Right lobe of liver (tissue), 6 donors: ENCODE measurements at regions not wholly inside any gene's neighbourhood (a gene's known extent, or its start where the extent isn't known, plus 50 kb on each side); places are given as distances from the start of the nearest gene placed in this dataset.
A peak's percentile ranks its signal among the peaks of the same experiment; 100 is the strongest.

Experiments
- ATAC-seq, 4 donors: fragments of 200-7000 bp; cut with Tn5 transposase; one replicate each; pipeline ENCODE4 v1.9.1; 2020; ENCODE audit warnings: mild to moderate bottlenecking in 4 of 4, moderate library complexity in 4 of 4
- DNase-seq, 3 donors: peaks; one replicate each; pipeline ENCODE4 v3.0.0-alpha.2; 2020
- H3K27ac ChIP-seq, 3 donors: fragments of 200-600 bp; one replicate each; pipeline ENCODE4 v1.8.0; 2022
- H3K27me3 ChIP-seq, 2 donors: fragments of 200-600 bp; one replicate each; pipeline ENCODE4 v1.8.0; 2022
- H3K36me3 ChIP-seq, 4 donors: fragments of 200-600 bp; sonication (generic) in 1 of 4; one replicate each; pipeline versions ENCODE4 v1.5.1 to v1.8.0; 2017 to 2022; ENCODE audit warnings: control low read depth in 1 of 4
- H3K4me1 ChIP-seq, 4 donors: fragments of 200-600 bp; sonication (generic) in 1 of 4; one replicate each; pipeline versions ENCODE4 v1.5.1 to v1.8.0; 2017 to 2022; ENCODE audit warnings: control low read depth in 1 of 4
- H3K4me3 ChIP-seq, 3 donors: fragments of 200-600 bp; one replicate each; pipeline ENCODE4 v1.8.0; 2022
- H3K9me3 ChIP-seq, 4 donors: fragments of 200-600 bp; sonication (generic) in 1 of 4; one replicate each; pipeline versions ENCODE4 v1.5.1 to v1.8.0; 2017 to 2022; ENCODE audit warnings: control low read depth in 1 of 4
- CTCF ChIP-seq, 4 donors: fragments of 200-600 bp in 3 of 4; fragments of 450-650 bp in 1 of 4; IDR thresholded peaks; one replicate each; pipeline versions ENCODE4 v1.5.1 to v1.8.0; 2016 to 2022; ENCODE audit warnings: antibody characterized with exemption in 4 of 4, mild to moderate bottlenecking in 2 of 4
- POLR2A ChIP-seq: fragments of 450-650 bp; IDR thresholded peaks from one replicate; pipeline ENCODE4 v1.6.1; 2017; ENCODE audit warnings: antibody characterized with exemption, mild to moderate bottlenecking
- WGBS: methylation state at CpG from one replicate; pipeline ENCODE4 v1.1.6; 2018; ENCODE audit warnings: low coverage, low lambda C conversion rate; ENCODE audit not compliant: insufficient coverage; ENCODE audit errors: missing lambda C conversion rate; 5-methylcytosine and 5-hydroxymethylcytosine counted together
- intact Hi-C, 2 donors: fragments of 100-400 bp; cut with DNase I; formaldehyde crosslinking; loops; one replicate each; pipeline versions ENCODE4 v1.11.2 to v1.14.1; 2022
- donor health status: DM: no; HTN: yes; CAD: no.
- donor health status: DM: no; HTN: no; CAD: no.
- donor health status: DM: no; HTN: no; CAD: no.
- donor health status: DM: no; HTN: yes; CAD: no.
- donor health status: DM: no; HTN: yes; CAD: no.

- DNase-seq (no peak), ATAC-seq (no peak)
- Histone ChIP-seq H3K36me3 (no peaks in the 10 kb centered on the region), H3K27ac (no peak overlapping the region), H3K9me3 (no peaks in the 10 kb centered on the region), H3K27me3 (no peaks in the 10 kb centered on the region), H3K4me3 (no peak overlapping the region), H3K4me1 (no peaks in the 10 kb centered on the region)
- TF ChIP-seq POLR2A (no peak), CTCF (IDR thresholded peaks at IDR 0.05) (no peak)
- intact Hi-C loops: no loop called here
Observed at GRCh38 chr3:187909866-187910265, 164.6 kb upstream of the BCL6 start.

- 23% methylated on average over 3 of the region's 3 CpGs for WGBS
- intact Hi-C loops: no loop called here
Observed at GRCh38 chr3:187912007-187912406, 166.7 kb upstream of the BCL6 start.

GRCh38 chr3:187913617-187914033, 168.4 kb upstream of the BCL6 start:
- intact Hi-C loops: no loop called here

More at GRCh38 chr3:187912007-187912406, 166.7 kb upstream of the BCL6 start:
- Histone ChIP-seq H3K36me3 (no peaks in the 10 kb centered on the region), H3K27me3 (no peaks in the 10 kb centered on the region), H3K4me1 (no peaks in the 10 kb centered on the region), H3K27ac (no peak overlapping the region), H3K4me3 (no peak overlapping the region), H3K9me3 (no peaks in the 10 kb centered on the region)
- DNase-seq (no peak), ATAC-seq (peak in 3 of 4 donors; percentile 55 to 71 (median 71))
- TF ChIP-seq POLR2A (no peak), CTCF (IDR thresholded peaks at IDR 0.05) (no peak)

GRCh38 chr3:187914231-187914630, 169.0 kb upstream of the BCL6 start:
- Histone ChIP-seq H3K9me3 (no peaks in the 10 kb centered on the region), H3K36me3 (no peaks in the 10 kb centered on the region), H3K4me3 (no peak overlapping the region), H3K27ac (no peak overlapping the region), H3K27me3 (no peaks in the 10 kb centered on the region), H3K4me1 (no peaks in the 10 kb centered on the region)
- ATAC-seq: no peak
- no peak for DNase-seq
- intact Hi-C loops: no loop called here
- 86% methylated on average over 7 of the region's 7 CpGs for WGBS
- TF ChIP-seq POLR2A: no peak
- no peak for TF ChIP-seq CTCF (IDR thresholded peaks at IDR 0.05)

More at GRCh38 chr3:187913617-187914033, 168.4 kb upstream of the BCL6 start:
- Histone ChIP-seq H3K27ac (no peak overlapping the region), H3K9me3 (no peaks in the 10 kb centered on the region), H3K36me3 (no peaks in the 10 kb centered on the region), H3K27me3 (no peaks in the 10 kb centered on the region), H3K4me1 (no peaks in the 10 kb centered on the region), H3K4me3 (no peak overlapping the region)
- WGBS: 96% methylated on average over 2 of the region's 2 CpGs
- TF ChIP-seq CTCF (IDR thresholded peaks at IDR 0.05) (no peak), POLR2A (no peak)
- ATAC-seq: peak in 1 of 4 donors; percentile 55
- no peak for DNase-seq

GRCh38 chr3:187916072-187916471, 170.8 kb upstream of the BCL6 start:
- ATAC-seq: no peak
- H3K4me3 ChIP-seq: no peak overlapping the region
- DNase-seq: no peak
- 47% methylated on average over 2 of the region's 2 CpGs for WGBS
- TF ChIP-seq CTCF (IDR thresholded peaks at IDR 0.05) (no peak), POLR2A (no peak)
- no peaks in the 10 kb centered on the region for H3K4me1 ChIP-seq
- no peaks in the 10 kb centered on the region for H3K9me3 ChIP-seq
- intact Hi-C loops: no loop called here
- no peaks in the 10 kb centered on the region for H3K36me3 ChIP-seq
- no peaks in the 10 kb centered on the region for H3K27me3 ChIP-seq
- no peak overlapping the region for H3K27ac ChIP-seq
